H1 (cell line): ENCODE measurements at regions not wholly inside any gene's neighbourhood (a gene's known extent, or its start where the extent isn't known, plus 50 kb on each side); places are given as distances from the start of the nearest gene placed in this dataset.

ENCODE experiments used
- CTCF ChIA-PET: fragments of 300-600 bp; sonication (Branson Sonifier 250); formaldehyde crosslinking; loops from one replicate; lab custom pipeline; 2021; ENCODE audit not compliant: partially characterized antibody; lab: Charles Lee
- POLR2A ChIA-PET: fragments of 300-600 bp; sonication (Branson Sonifier 250); formaldehyde crosslinking; loops from one replicate; lab custom pipeline; 2021; ENCODE audit warnings: inconsistent platforms; ENCODE audit not compliant: partially characterized antibody; lab: Charles Lee
- DNase-seq, 2 experiments: peaks; one replicate each; pipeline versions ENCODE4 v3.0.0 to v3.0.0-alpha.2; 2010 to 2022; ENCODE audit warnings: low spot score in 2 of 2, low read depth in 1 of 2, mixed read lengths in 1 of 2
- FAIRE-seq: peaks from 2 replicates; lab custom pipeline; 2011; peaks lifted over from hg19 to GRCh38; lab: Jason Lieb, UNC
- H2AFZ ChIP-seq: 2 replicates; pipeline ENCODE4 v1.8.1; 2012; ENCODE audit warnings: low read length, inconsistent platforms
- H2AK5ac ChIP-seq: 2 replicates; pipeline ENCODE4 v1.6.1; 2013; ENCODE audit warnings: low read depth, low read length
- H2BK120ac ChIP-seq: replicated peaks from 2 replicates; pipeline ENCODE3; 2013; ENCODE audit warnings: low read depth, low read length, inconsistent platforms
- H2BK12ac ChIP-seq: 2 replicates; pipeline ENCODE4 v1.6.1; 2013; ENCODE audit warnings: low read depth, low read length
- H2BK15ac ChIP-seq: 2 replicates; pipeline ENCODE4 v1.6.1; 2013; ENCODE audit warnings: low read length
- H2BK20ac ChIP-seq: 2 replicates; pipeline ENCODE4 v1.6.1; 2013; ENCODE audit warnings: low read length
- H2BK5ac ChIP-seq: 2 replicates; pipeline ENCODE4 v1.6.1; 2013; ENCODE audit warnings: low read depth, low read length
- H3K14ac ChIP-seq: 2 replicates; pipeline ENCODE4 v1.6.1; 2013; ENCODE audit warnings: inconsistent platforms; ENCODE audit not compliant: insufficient read length
- H3K18ac ChIP-seq: 2 replicates; pipeline ENCODE4 v1.6.1; 2013; ENCODE audit warnings: low read length; ENCODE audit errors: extremely low read depth
- H3K23ac ChIP-seq: 2 replicates; pipeline ENCODE4 v1.6.1; 2013; ENCODE audit warnings: inconsistent platforms; ENCODE audit not compliant: insufficient read length
- H3K23me2 ChIP-seq: 2 replicates; pipeline ENCODE4 v1.6.1; 2013; ENCODE audit warnings: low read depth, low read length
- H3K27ac ChIP-seq: 2 replicates; pipeline ENCODE4 v1.6.1; 2011; ENCODE audit warnings: low read depth, low read length, inconsistent platforms
- H3K27me3 ChIP-seq, 4 experiments: replicated peaks in 1 of 4; 1 replicate in 1 of 4; 2 replicates in 3 of 4; pipeline versions ENCODE4 v1.6.1 to v1.8.1; 2011 to 2013; ENCODE audit warnings: low read length in 3 of 4, mild to moderate bottlenecking in 3 of 4, inconsistent platforms in 2 of 4, mixed read lengths in 2 of 4, moderate library complexity in 1 of 4; ENCODE audit not compliant: control insufficient read depth in 3 of 4, insufficient read depth in 3 of 4; ENCODE audit errors: extremely low read depth in 1 of 4
- H3K36me3 ChIP-seq, 4 experiments: 2 replicates each; pipeline versions ENCODE4 v1.6.1 to v1.8.1; 2011 to 2013; ENCODE audit warnings: mild to moderate bottlenecking in 4 of 4, low read length in 3 of 4, moderate library complexity in 2 of 4, control low read depth in 1 of 4, inconsistent platforms in 1 of 4; ENCODE audit not compliant: insufficient read depth in 4 of 4, control insufficient read depth in 2 of 4
- H3K4ac ChIP-seq: replicated peaks from 2 replicates; pipeline ENCODE3; 2013; ENCODE audit warnings: low read length, low read depth, mixed read lengths, inconsistent platforms; ENCODE audit not compliant: insufficient read length
- H3K4me1 ChIP-seq, 4 experiments: replicated peaks in 1 of 4; 1 replicate in 1 of 4; 2 replicates in 3 of 4; pipeline versions ENCODE4 v1.6.1 to v1.8.1; 2011 to 2013; ENCODE audit warnings: low read length in 3 of 4, inconsistent platforms in 2 of 4, mixed read lengths in 1 of 4; ENCODE audit not compliant: insufficient read depth in 4 of 4, control insufficient read depth in 3 of 4
- H3K4me2 ChIP-seq, 2 experiments: 2 replicates each; pipeline versions ENCODE4 v1.6.1 to v1.8.1; 2011 to 2013; ENCODE audit warnings: low read depth in 2 of 2, low read length in 2 of 2, control low read depth in 1 of 2, inconsistent platforms in 1 of 2, mild to moderate bottlenecking in 1 of 2; ENCODE audit not compliant: insufficient read depth in 1 of 2
- H3K4me3 ChIP-seq, 4 experiments: fragments of 200-600, 300-600 bp in 1 of 4; sonication (generic), shearing (Covaris generic), sonication (Bioruptor Twin) in 1 of 4; 2 replicates each; pipeline versions ENCODE4 v1.5.1 to v1.8.1; 2011 to 2016; ENCODE audit warnings: low read length in 4 of 4, low read depth in 3 of 4, control low read depth in 2 of 4, inconsistent platforms in 2 of 4, mild to moderate bottlenecking in 2 of 4, mixed read lengths in 1 of 4, moderate library complexity in 1 of 4; ENCODE audit not compliant: insufficient read depth in 2 of 4; ENCODE audit errors: extremely low read depth in 1 of 4
- H3K56ac ChIP-seq: replicated peaks from 2 replicates; pipeline ENCODE3; 2013; ENCODE audit warnings: low read depth, mild to moderate bottlenecking, mixed read lengths, low read length, inconsistent platforms; ENCODE audit not compliant: insufficient read length
- H3K79me1 ChIP-seq: 2 replicates; pipeline ENCODE4 v1.6.1; 2013; ENCODE audit warnings: low read depth, low read length, control low read depth
- H3K79me2 ChIP-seq, 2 experiments: 2 replicates each; pipeline versions ENCODE4 v1.6.1 to v1.8.1; 2012 to 2013; ENCODE audit warnings: low read length in 2 of 2, mild to moderate bottlenecking in 2 of 2, inconsistent platforms in 1 of 2; ENCODE audit not compliant: insufficient read depth in 2 of 2, control insufficient read depth in 1 of 2
- H3K9ac ChIP-seq, 4 experiments: replicated peaks in 1 of 4; 1 replicate in 1 of 4; 2 replicates in 3 of 4; pipeline versions ENCODE4 v1.6.1 to v1.8.1; 2011 to 2013; ENCODE audit warnings: low read depth in 3 of 4, low read length in 3 of 4, control low read depth in 2 of 4, mild to moderate bottlenecking in 2 of 4, moderate library complexity in 2 of 4, inconsistent platforms in 1 of 4; ENCODE audit errors: extremely low read depth in 1 of 4
- H3K9me3 ChIP-seq, 2 experiments: 2 replicates each; pipeline versions ENCODE4 v1.6.1 to v1.8.1; 2012 to 2013; ENCODE audit warnings: mild to moderate bottlenecking in 2 of 2, moderate library complexity in 2 of 2, control low read depth in 1 of 2, inconsistent platforms in 1 of 2, low read depth in 1 of 2, low read length in 1 of 2, mixed read lengths in 1 of 2; ENCODE audit not compliant: insufficient read depth in 2 of 2
- H4K20me1 ChIP-seq, 2 experiments: replicated peaks in 1 of 2; 2 replicates each; pipeline versions ENCODE3 to v1.8.1; 2011 to 2013; ENCODE audit warnings: inconsistent platforms in 2 of 2, low read length in 2 of 2, mild to moderate bottlenecking in 1 of 2; ENCODE audit not compliant: insufficient read depth in 2 of 2, control insufficient read depth in 1 of 2
- H4K5ac ChIP-seq: 2 replicates; pipeline ENCODE4 v1.6.1; 2013; ENCODE audit warnings: low read length, low read depth, mixed read lengths, inconsistent platforms; ENCODE audit not compliant: insufficient read length
- H4K8ac ChIP-seq: 2 replicates; pipeline ENCODE4 v1.8.0; 2013; ENCODE audit warnings: mild to moderate bottlenecking, moderate library complexity, low read length, inconsistent platforms; ENCODE audit not compliant: insufficient read depth; ENCODE audit errors: extremely low read depth
- H4K91ac ChIP-seq: replicated peaks from 2 replicates; pipeline ENCODE3; 2013; ENCODE audit warnings: low read length, mixed read lengths, inconsistent platforms; ENCODE audit not compliant: insufficient read length
- RAD21 ChIP-seq, 2 experiments: IDR thresholded peaks in 1 of 2; conservative IDR thresholded peaks in 1 of 2; 2 replicates each; pipeline ENCODE4 v1.6.1; 2011; ENCODE audit warnings: low read depth in 2 of 2, low read length in 2 of 2, improper control_type of control experiment in 1 of 2, inconsistent platforms in 1 of 2, mild to moderate bottlenecking in 1 of 2, moderate library complexity in 1 of 2
- WGBS, 2 experiments: shearing (Covaris generic) in 1 of 2; methylation state at CpG; one replicate each; pipeline versions ENCODE4 v1.1.6 to v1.1.7; 2013 to 2015; ENCODE audit warnings: low lambda C conversion rate in 2 of 2, mixed read lengths in 2 of 2, inconsistent platforms in 1 of 2, low coverage in 1 of 2, missing lambda C conversion rate in 1 of 2; ENCODE audit not compliant: insufficient replicate concordance in 2 of 2, insufficient coverage in 1 of 2, insufficient read length in 1 of 2; ENCODE audit errors: extremely low coverage in 1 of 2, missing lambda C conversion rate in 1 of 2; 5-methylcytosine and 5-hydroxymethylcytosine counted together
- TF ChIP-seq, protein P1 (sequence below): IDR thresholded peaks from 2 replicates; pipeline ENCODE4 v1.6.1; 2011; ENCODE audit warnings: low read depth, mild to moderate bottlenecking, low read length; ENCODE audit not compliant: insufficient read depth
- TF ChIP-seq, protein P2 (sequence below), 3 experiments: IDR thresholded peaks; 1 replicate in 2 of 3; 2 replicates in 1 of 3; pipeline versions ENCODE4 v1.5.1 to v1.6.1; 2011; ENCODE audit warnings: low read length in 3 of 3, mild to moderate bottlenecking in 3 of 3, inconsistent platforms in 2 of 3, low read depth in 1 of 3, moderate library complexity in 1 of 3; ENCODE audit not compliant: insufficient read depth in 1 of 3; ENCODE audit errors: control extremely low read depth in 1 of 3

DNA sequence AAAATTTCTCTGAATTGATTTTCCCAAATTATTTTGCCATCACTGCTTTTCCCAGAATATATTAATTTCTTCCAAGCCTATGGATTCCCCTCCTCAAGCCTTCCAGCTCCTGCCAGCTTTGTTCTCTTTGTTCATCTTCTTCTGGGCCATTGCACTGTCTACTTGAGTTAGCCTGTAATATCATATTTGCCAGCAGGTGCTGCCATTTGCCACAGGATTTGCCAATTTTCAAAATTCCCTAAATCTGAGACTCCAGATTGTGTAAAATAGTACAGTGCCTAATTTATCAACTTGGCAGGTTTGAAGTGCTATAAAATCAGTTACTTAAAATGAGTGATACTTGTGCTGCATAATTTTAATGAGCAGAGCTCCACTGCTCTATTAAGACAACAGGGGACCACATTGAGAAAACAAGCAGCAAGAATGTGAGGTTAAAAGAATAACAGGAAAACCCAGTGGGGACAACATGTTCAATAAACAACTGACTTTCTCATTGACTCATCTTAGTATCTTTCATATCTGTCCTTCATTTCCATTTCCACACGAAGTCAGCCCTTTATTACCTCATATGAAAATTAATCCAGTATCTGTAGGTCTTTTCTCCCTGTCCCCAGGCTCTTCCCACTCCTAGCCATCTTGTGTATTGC, 84.6 kb upstream of the CCDC196 start:
- ChIA-PET POLR2A (no interaction called here), CTCF (interaction anchor here (0.5 to 4.6 kb wide), 8 partner anchors 11 to 634 kb away, joined by 3 to 26 read pairs (median 4); partner anchors contain the start of gene CCDC196)
- no peak overlapping the region for H2BK20ac ChIP-seq
- H2AFZ ChIP-seq, result no peak overlapping the region
- 83% methylated on average over 1 of the region's 1 CpG; no CpG with 5 or more reads in 1 of the 2 experiments for WGBS, 2 experiments
- H3K4me1 ChIP-seq, result no peaks in the 10 kb centered on the region
- H3K56ac ChIP-seq, result no peak overlapping the region
- no peak overlapping the region for H4K8ac ChIP-seq
- H4K20me1 ChIP-seq, result no peaks in the 10 kb centered on the region
- H3K79me1 ChIP-seq, result no peaks in the 10 kb centered on the region
- DNase-seq, result no peak
- no peak overlapping the region for H3K23ac ChIP-seq
- no peak overlapping the region for H3K9ac ChIP-seq
- H4K5ac ChIP-seq, result no peak overlapping the region
- TF ChIP-seq, protein P1, sequence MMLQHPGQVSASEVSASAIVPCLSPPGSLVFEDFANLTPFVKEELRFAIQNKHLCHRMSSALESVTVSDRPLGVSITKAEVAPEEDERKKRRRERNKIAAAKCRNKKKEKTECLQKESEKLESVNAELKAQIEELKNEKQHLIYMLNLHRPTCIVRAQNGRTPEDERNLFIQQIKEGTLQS, result no peak
- TF ChIP-seq, protein P2, sequence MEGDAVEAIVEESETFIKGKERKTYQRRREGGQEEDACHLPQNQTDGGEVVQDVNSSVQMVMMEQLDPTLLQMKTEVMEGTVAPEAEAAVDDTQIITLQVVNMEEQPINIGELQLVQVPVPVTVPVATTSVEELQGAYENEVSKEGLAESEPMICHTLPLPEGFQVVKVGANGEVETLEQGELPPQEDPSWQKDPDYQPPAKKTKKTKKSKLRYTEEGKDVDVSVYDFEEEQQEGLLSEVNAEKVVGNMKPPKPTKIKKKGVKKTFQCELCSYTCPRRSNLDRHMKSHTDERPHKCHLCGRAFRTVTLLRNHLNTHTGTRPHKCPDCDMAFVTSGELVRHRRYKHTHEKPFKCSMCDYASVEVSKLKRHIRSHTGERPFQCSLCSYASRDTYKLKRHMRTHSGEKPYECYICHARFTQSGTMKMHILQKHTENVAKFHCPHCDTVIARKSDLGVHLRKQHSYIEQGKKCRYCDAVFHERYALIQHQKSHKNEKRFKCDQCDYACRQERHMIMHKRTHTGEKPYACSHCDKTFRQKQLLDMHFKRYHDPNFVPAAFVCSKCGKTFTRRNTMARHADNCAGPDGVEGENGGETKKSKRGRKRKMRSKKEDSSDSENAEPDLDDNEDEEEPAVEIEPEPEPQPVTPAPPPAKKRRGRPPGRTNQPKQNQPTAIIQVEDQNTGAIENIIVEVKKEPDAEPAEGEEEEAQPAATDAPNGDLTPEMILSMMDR (IDR thresholded peaks at IDR 0.05; ENCODE audit: control extremely low read depth in 1 of 3, insufficient read depth in 1 of 3, low read depth in 1 of 3, low read length in 3 of 3), result peak in 2 of 3 experiments; percentile 30 to 37; a peak in 2 of 4 replicates
- peak; percentile 56 to 63 for TF ChIP-seq RAD21 (IDR thresholded peaks at IDR 0.05 in 1 of 2, conservative IDR thresholded peaks at IDR 0.05 in 1 of 2; ENCODE audit: low read depth in 2 of 2, low read length in 2 of 2)
- no peak overlapping the region for H2BK15ac ChIP-seq
- no peak overlapping the region for H2AK5ac ChIP-seq
- no peak overlapping the region for H4K91ac ChIP-seq
- H3K4me3 ChIP-seq, result no peak overlapping the region
- H3K23me2 ChIP-seq, result no peaks in the 10 kb centered on the region
- no peaks in the 10 kb centered on the region for H3K27me3 ChIP-seq
- no peak overlapping the region for H3K4me2 ChIP-seq
- no peak overlapping the region for H2BK12ac ChIP-seq
- no peak overlapping the region for H3K18ac ChIP-seq
- no peaks in the 10 kb centered on the region for H3K36me3 ChIP-seq
- FAIRE-seq, result no peak
- H3K14ac ChIP-seq, result no peak overlapping the region
- H3K27ac ChIP-seq, result no peak overlapping the region
- no peaks in the 10 kb centered on the region for H3K9me3 ChIP-seq
- no peak overlapping the region for H3K4ac ChIP-seq
- H2BK120ac ChIP-seq, result no peak overlapping the region
- no peaks in the 10 kb centered on the region for H3K79me2 ChIP-seq
- H2BK5ac ChIP-seq, result no peak overlapping the region
